H9 (cell line): ENCODE measurements at regions not wholly inside any gene's neighbourhood (a gene's known extent, or its start where the extent isn't known, plus 50 kb on each side); places are given as distances from the start of the nearest gene placed in this dataset.

Source experiments
- DNase-seq: peaks from one replicate; pipeline ENCODE4 v3.0.0-alpha.2; 2017
- H2AFZ ChIP-seq: one replicate; pipeline ENCODE4 v1.6.1; 2013; ENCODE audit warnings: mild to moderate bottlenecking, low read length, control low read depth, moderate library complexity
- H2AK5ac ChIP-seq: 2 replicates; pipeline ENCODE4 v1.6.1; 2013; ENCODE audit warnings: low read length, control low read depth, mixed read lengths; ENCODE audit not compliant: insufficient read length
- H2BK120ac ChIP-seq: one replicate; pipeline ENCODE4 v1.6.1; 2013; ENCODE audit warnings: low read depth, mild to moderate bottlenecking, low read length, control low read depth, inconsistent platforms; ENCODE audit not compliant: poor library complexity, severe bottlenecking
- H2BK12ac ChIP-seq: 2 replicates; pipeline ENCODE4 v1.6.1; 2013; ENCODE audit warnings: low read length, control low read depth, mixed read lengths, low read depth; ENCODE audit not compliant: insufficient read length
- H2BK15ac ChIP-seq: 2 replicates; pipeline ENCODE4 v1.6.1; 2013; ENCODE audit warnings: low read depth, low read length, control low read depth
- H2BK20ac ChIP-seq: one replicate; pipeline ENCODE4 v1.6.1; 2013; ENCODE audit warnings: low read depth, mild to moderate bottlenecking, low read length, control low read depth, inconsistent platforms; ENCODE audit not compliant: poor library complexity, severe bottlenecking
- H2BK5ac ChIP-seq: 2 replicates; pipeline ENCODE4 v1.6.1; 2013; ENCODE audit warnings: low read length, control low read depth, mixed read lengths; ENCODE audit not compliant: insufficient read length
- H3K14ac ChIP-seq: 2 replicates; pipeline ENCODE4 v1.6.1; 2013; ENCODE audit warnings: low read length, control low read depth; ENCODE audit not compliant: insufficient read depth
- H3K18ac ChIP-seq: 2 replicates; pipeline ENCODE4 v1.6.1; 2013; ENCODE audit warnings: low read depth, mild to moderate bottlenecking, mixed read lengths, low read length, control low read depth; ENCODE audit not compliant: insufficient read length
- H3K23ac ChIP-seq: 2 replicates; pipeline ENCODE4 v1.6.1; 2013; ENCODE audit warnings: low read length, control low read depth, mixed read lengths, low read depth; ENCODE audit not compliant: insufficient read length
- H3K23me2 ChIP-seq: 2 replicates; pipeline ENCODE4 v1.6.1; 2013; ENCODE audit warnings: low read depth, mild to moderate bottlenecking, mixed read lengths, low read length, control low read depth; ENCODE audit not compliant: insufficient read length, poor library complexity, severe bottlenecking
- H3K27ac ChIP-seq: 2 replicates; pipeline ENCODE4 v1.5.1; 2013; ENCODE audit warnings: low read length, control low read depth, mixed read lengths, low read depth; ENCODE audit not compliant: insufficient read length
- H3K27me3 ChIP-seq: 2 replicates; pipeline ENCODE4 v1.6.1; 2013; ENCODE audit warnings: low read length, control low read depth, inconsistent platforms; ENCODE audit not compliant: insufficient read depth
- H3K4ac ChIP-seq: 2 replicates; pipeline ENCODE4 v1.6.1; 2013; ENCODE audit warnings: low read depth, mild to moderate bottlenecking, control low read depth, inconsistent platforms, low read length, moderate library complexity
- H3K4me1 ChIP-seq: 2 replicates; pipeline ENCODE4 v1.6.1; 2013; ENCODE audit warnings: low read length, control low read depth, inconsistent platforms; ENCODE audit not compliant: insufficient read depth
- H3K4me2 ChIP-seq: 2 replicates; pipeline ENCODE4 v1.6.1; 2013; ENCODE audit warnings: low read length, control low read depth, mixed read lengths; ENCODE audit not compliant: insufficient read length, insufficient read depth
- H3K56ac ChIP-seq: 2 replicates; pipeline ENCODE4 v1.6.1; 2013; ENCODE audit warnings: low read depth, mild to moderate bottlenecking, mixed read lengths, low read length, control low read depth; ENCODE audit not compliant: insufficient read length
- H3K79me1 ChIP-seq: 2 replicates; pipeline ENCODE4 v1.6.1; 2013; ENCODE audit warnings: low read depth, mild to moderate bottlenecking, moderate library complexity, low read length, control low read depth, inconsistent platforms; ENCODE audit not compliant: insufficient read depth, poor library complexity, severe bottlenecking
- H3K79me2 ChIP-seq: 2 replicates; pipeline ENCODE4 v1.6.1; 2013; ENCODE audit warnings: low read length, control low read depth, inconsistent platforms; ENCODE audit not compliant: insufficient read depth
- H3K9ac ChIP-seq: 2 replicates; pipeline ENCODE4 v1.6.1; 2013; ENCODE audit warnings: low read length, control low read depth, mixed read lengths; ENCODE audit not compliant: insufficient read length; ENCODE audit errors: extremely low read depth
- H3K9me3 ChIP-seq: one replicate; pipeline ENCODE4 v1.6.1; 2013; ENCODE audit warnings: low read depth, low read length, inconsistent platforms; ENCODE audit not compliant: control insufficient read depth
- H3T11ph ChIP-seq: one replicate; pipeline ENCODE4 v1.6.1; 2013; ENCODE audit warnings: mild to moderate bottlenecking, low read length, control low read depth, inconsistent platforms
- H4K20me1 ChIP-seq: one replicate; pipeline ENCODE4 v1.6.1; 2013; ENCODE audit not compliant: control insufficient read depth, insufficient read length, insufficient read depth
- H4K5ac ChIP-seq: 2 replicates; pipeline ENCODE4 v1.6.1; 2013; ENCODE audit warnings: low read depth, mild to moderate bottlenecking, mixed read lengths, low read length, control low read depth; ENCODE audit not compliant: insufficient read length
- H4K8ac ChIP-seq: replicated peaks from 2 replicates; pipeline ENCODE4 v1.6.1; 2013; ENCODE audit warnings: low read length, control low read depth, mixed read lengths, low read depth; ENCODE audit not compliant: insufficient read length
- H4K91ac ChIP-seq: 2 replicates; pipeline ENCODE4 v1.6.1; 2013; ENCODE audit warnings: low read depth, mild to moderate bottlenecking, moderate library complexity, mixed read lengths, low read length, control low read depth; ENCODE audit not compliant: insufficient read length
- H3K27ac Mint-ChIP-seq, 3 experiments: 2 replicates in 2 of 3; 3 replicates in 1 of 3; pipeline ENCODE4 v1.8.0; 2020 to 2021; ENCODE audit warnings: mixed read lengths in 3 of 3, mild to moderate bottlenecking in 1 of 3, moderate library complexity in 1 of 3
- H3K27me3 Mint-ChIP-seq: 2 replicates; pipeline ENCODE4 v1.8.0; 2021; ENCODE audit warnings: low read depth, mild to moderate bottlenecking, moderate library complexity, mixed read lengths
- H3K36me3 Mint-ChIP-seq, 3 experiments: 2 replicates in 2 of 3; 3 replicates in 1 of 3; pipeline ENCODE4 v1.8.0; 2020 to 2021; ENCODE audit warnings: low read depth in 3 of 3, mixed read lengths in 3 of 3; ENCODE audit not compliant: insufficient read depth in 1 of 3
- H3K4me1 Mint-ChIP-seq, 2 experiments: 2 replicates each; pipeline ENCODE4 v1.8.0; 2020; ENCODE audit warnings: mixed read lengths in 2 of 2
- H3K4me3 Mint-ChIP-seq, 2 experiments: 2 replicates in 1 of 2; 3 replicates in 1 of 2; pipeline ENCODE4 v1.8.0; 2020 to 2021; ENCODE audit warnings: mild to moderate bottlenecking in 2 of 2, mixed read lengths in 2 of 2, moderate library complexity in 1 of 2
- H3K9me3 Mint-ChIP-seq, 2 experiments: 2 replicates in 1 of 2; 3 replicates in 1 of 2; pipeline ENCODE4 v1.8.0; 2020; ENCODE audit warnings: mild to moderate bottlenecking in 2 of 2, mixed read lengths in 2 of 2, moderate library complexity in 1 of 2
- CTCF ChIP-seq: fragments of 200-600 bp; sonication (generic); conservative IDR thresholded peaks from 3 replicates; pipeline ENCODE4 v1.8.0; 2021; ENCODE audit warnings: antibody characterized with exemption, mild to moderate bottlenecking
- WGBS: extraction: QIAGEN DNeasy Blood & Tissue Kit; methylation state at CpG from one replicate; pipeline ENCODE4 v1.1.7; 2013; ENCODE audit warnings: missing lambda C conversion rate, low lambda C conversion rate, mixed read lengths; ENCODE audit not compliant: insufficient read length; ENCODE audit errors: extremely low coverage; 5-methylcytosine and 5-hydroxymethylcytosine counted together

DNA sequence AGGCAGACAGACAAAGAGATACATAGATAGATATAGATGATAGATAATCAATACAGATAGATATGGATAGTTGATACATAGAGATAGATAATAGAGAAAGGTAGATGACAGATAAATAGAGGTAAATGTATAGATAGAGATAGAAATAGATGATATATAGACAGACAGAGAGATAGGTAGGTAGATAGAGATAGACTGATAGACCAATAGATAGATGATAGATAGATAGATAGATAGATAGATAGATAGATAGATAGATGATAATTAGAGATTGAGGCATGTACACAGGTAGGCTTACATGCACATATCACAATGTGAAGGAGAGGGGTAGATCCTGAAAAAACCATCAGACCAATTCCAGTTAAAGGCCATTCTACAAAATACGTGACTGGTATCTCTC lies 724.7 kb downstream of the GALR1 start:
- no peaks in the 10 kb centered on the region; a peak in 1 of 7 replicates for H3K36me3 Mint-ChIP-seq
- no peak overlapping the region for H3K18ac ChIP-seq
- H3K9ac ChIP-seq, result no peak overlapping the region
- no peak overlapping the region for H3K4me2 ChIP-seq
- no peak overlapping the region for H3T11ph ChIP-seq
- no peak overlapping the region for H2BK20ac ChIP-seq
- H3K4ac ChIP-seq, result no peak overlapping the region
- H4K20me1 ChIP-seq, result no peaks in the 10 kb centered on the region
- H3K4me3 Mint-ChIP-seq, result no peak overlapping the region
- H2BK12ac ChIP-seq, result no peak overlapping the region
- no peak for TF ChIP-seq CTCF
- WGBS, result no CpG with 5 or more reads among the region's 1 CpG
- no peaks in the 10 kb centered on the region for H3K79me2 ChIP-seq
- no peaks in the 10 kb centered on the region for H3K27me3 ChIP-seq
- H4K8ac ChIP-seq, result no peak overlapping the region
- no peaks in the 10 kb centered on the region for H3K79me1 ChIP-seq
- H3K27ac ChIP-seq, result no peak overlapping the region
- DNase-seq, result no peak
- H3K23ac ChIP-seq, result no peak overlapping the region
- H2AFZ ChIP-seq, result no peak overlapping the region
- H3K4me1 Mint-ChIP-seq, result peaks cover 25 to 27% of the 10 kb centered on the region in 2 experiments
- no peak overlapping the region for H3K27ac Mint-ChIP-seq
- no peak overlapping the region for H4K5ac ChIP-seq
- no peak overlapping the region for H3K14ac ChIP-seq
- no peak overlapping the region for H2BK15ac ChIP-seq
- peaks cover 5% of the 10 kb centered on the region; the same call in 1 of the 2 replicates for H3K4me1 ChIP-seq
- H2AK5ac ChIP-seq, result no peak overlapping the region
- no peak overlapping the region for H2BK5ac ChIP-seq
- no peak overlapping the region for H4K91ac ChIP-seq
- peaks cover 0 to 11% of the 10 kb centered on the region in 2 experiments; a peak in 2 of 5 replicates for H3K9me3 Mint-ChIP-seq
- peaks cover 5% of the 10 kb centered on the region; the same call in 1 of the 2 replicates for H3K27me3 Mint-ChIP-seq
- no peaks in the 10 kb centered on the region for H3K23me2 ChIP-seq
- no peak overlapping the region for H3K56ac ChIP-seq
- no peak overlapping the region for H2BK120ac ChIP-seq
- no peaks in the 10 kb centered on the region for H3K9me3 ChIP-seq
